Psoas muscle (tissue), 7 donors: ENCODE measurements at regions not wholly inside any gene's neighbourhood (a gene's known extent, or its start where the extent isn't known, plus 50 kb on each side); places are given as distances from the start of the nearest gene placed in this dataset.

Source experiments
- ATAC-seq, 4 donors: fragments of 200-7000 bp; cut with Tn5 transposase; one replicate each; pipeline ENCODE4 v1.9.1; 2020; ENCODE audit warnings: moderate library complexity in 3 of 4, mild to moderate bottlenecking in 2 of 4
- DNase-seq, 2 donors: peaks; one replicate each; pipeline ENCODE4 v3.0.0-alpha.2; 2020
- H3K27ac ChIP-seq: fragments of 200-600 bp; one replicate; pipeline ENCODE4 v1.8.0; 2022
- H3K27me3 ChIP-seq, 3 donors: fragments of 200-600 bp in 1 of 3; one replicate each; pipeline versions ENCODE4 v1.6.1 to v1.8.0; 2013 to 2022; ENCODE audit warnings: low read length in 2 of 3, mild to moderate bottlenecking in 2 of 3, moderate library complexity in 1 of 3; ENCODE audit not compliant: insufficient read depth in 3 of 3
- H3K36me3 ChIP-seq, 2 donors: fragments of 200-600 bp in 1 of 2; one replicate each; pipeline versions ENCODE4 v1.6.1 to v1.8.0; 2013 to 2022; ENCODE audit warnings: low read depth in 1 of 2, mild to moderate bottlenecking in 1 of 2, moderate library complexity in 1 of 2; ENCODE audit not compliant: insufficient read depth in 1 of 2
- H3K4me1 ChIP-seq: fragments of 200-600 bp; one replicate; pipeline ENCODE4 v1.8.0; 2022
- H3K4me3 ChIP-seq: fragments of 200-600 bp; one replicate; pipeline ENCODE4 v1.8.0; 2022; ENCODE audit warnings: mild to moderate bottlenecking
- H3K9me3 ChIP-seq: fragments of 200-600 bp; one replicate; pipeline ENCODE4 v1.8.0; 2022
- CTCF ChIP-seq: fragments of 200-600 bp; IDR thresholded peaks from one replicate; pipeline ENCODE4 v1.8.0; 2022; ENCODE audit warnings: antibody characterized with exemption
- WGBS, 3 donors: extraction: QIAGEN DNeasy Blood & Tissue Kit; methylation state at CpG; one replicate each; pipeline versions ENCODE4 v1.1.6 to v1.1.7; 2013; 5-methylcytosine and 5-hydroxymethylcytosine counted together
- intact Hi-C, 2 donors: fragments of 100-400 bp; cut with DNase I; formaldehyde crosslinking; loops; one replicate each; pipeline versions ENCODE4 v1.11.0 to v1.14.2; 2022
- donor health status: healthy with polysubstance abuse.
- donor health status: DM: no; HTN: no; CAD: no; lungs with moderate emphysema.
- donor health status: Bipolar disorder and iron deficiency.
- donor health status: healthy.
- donor health status: DM: yes; HTN: yes; CAD: no.
- donor health status: DM: no; HTN: no; CAD: no.
- donor health status: DM: yes; HTN: yes; CAD: no.

- Histone ChIP-seq H3K36me3 (no peaks in the 10 kb centered on the region), H3K27ac (no peak overlapping the region), H3K9me3 (no peaks in the 10 kb centered on the region), H3K4me3 (no peak overlapping the region), H3K27me3 (no peaks in the 10 kb centered on the region), H3K4me1 (peaks cover 14% of the 10 kb centered on the region)
- intact Hi-C loops: loop anchor here in 1 of 2 donors (2.0 to 5.0 kb wide), 2 partner anchors 51 to 133 kb away; no protein-coding TSS in a partner anchor
- WGBS, 3 donors: 96 to 100% (median 100%) methylated on average over 1 of the region's 1 CpG
- no peak for TF ChIP-seq CTCF
- ATAC-seq (no peak), DNase-seq (no peak)
Observed at GRCh38 chr12:89213747-89214146, 138.6 kb downstream of the DUSP6 start.

- no peaks in the 10 kb centered on the region for H3K36me3 ChIP-seq
- H3K27ac ChIP-seq: peak overlapping the region; percentile 24
- DNase-seq (no peak), ATAC-seq (no peak)
- no peaks in the 10 kb centered on the region for H3K9me3 ChIP-seq
- no peaks in the 10 kb centered on the region for H3K27me3 ChIP-seq
- no peak for TF ChIP-seq CTCF
- 72 to 84% (median 81%) methylated on average over 1 of the region's 1 CpG for WGBS, 3 donors
- intact Hi-C loops: loop anchor here in 1 of 2 donors (2.0 to 5.0 kb wide), 2 partner anchors 51 to 134 kb away; no protein-coding TSS in a partner anchor
- H3K4me3 ChIP-seq: no peak overlapping the region
- peaks cover 14% of the 10 kb centered on the region for H3K4me1 ChIP-seq
Observed at GRCh38 chr12:89213139-89213538, 139.2 kb downstream of the DUSP6 start.

- Histone ChIP-seq H3K9me3 (no peaks in the 10 kb centered on the region), H3K4me3 (no peak overlapping the region), H3K27ac (peak overlapping the region; percentile 41), H3K27me3 (no peaks in the 10 kb centered on the region), H3K4me1 (peaks cover 14% of the 10 kb centered on the region), H3K36me3 (no peaks in the 10 kb centered on the region)
- WGBS, 3 donors: 45 to 78% (median 67%) methylated on average over 3 of the region's 3 CpGs
- no peak for TF ChIP-seq CTCF
- peak; percentile 20 to 46 for DNase-seq
- ATAC-seq: peak; percentile 28 to 76 (median 56)
- intact Hi-C loops: loop anchor here in 1 of 2 donors (2.0 to 5.0 kb wide), 2 partner anchors 50 to 134 kb away; no protein-coding TSS in a partner anchor
Observed at GRCh38 chr12:89212339-89212771, 139.9 kb downstream of the DUSP6 start.

- Histone ChIP-seq H3K27me3 (no peaks in the 10 kb centered on the region), H3K9me3 (no peaks in the 10 kb centered on the region), H3K27ac (peak overlapping the region; percentile 41), H3K4me1 (peaks cover 14% of the 10 kb centered on the region), H3K4me3 (no peak overlapping the region), H3K36me3 (no peaks in the 10 kb centered on the region)
- intact Hi-C loops: loop anchor here in 1 of 2 donors (5.0 kb wide), 1 partner anchor 49 kb away; no protein-coding TSS in a partner anchor
- ATAC-seq (no peak), DNase-seq (no peak)
- no peak for TF ChIP-seq CTCF
- 81 to 85% (median 85%) methylated on average over 1 of the region's 1 CpG for WGBS, 3 donors
Observed at GRCh38 chr12:89211456-89211855, 140.8 kb downstream of the DUSP6 start.

GRCh38 chr12:89210277-89210676 is 142.0 kb downstream of the DUSP6 start:
- intact Hi-C loops: loop anchor here in 1 of 2 donors (5.0 kb wide), 1 partner anchor 48 kb away; no protein-coding TSS in a partner anchor
- Histone ChIP-seq H3K36me3 (no peaks in the 10 kb centered on the region), H3K27me3 (no peaks in the 10 kb centered on the region), H3K4me1 (peaks cover 14% of the 10 kb centered on the region), H3K4me3 (no peak overlapping the region), H3K27ac (no peak overlapping the region), H3K9me3 (no peaks in the 10 kb centered on the region)
- no peak for DNase-seq
- ATAC-seq: no peak
- TF ChIP-seq CTCF: no peak
- 80 to 85% (median 81%) methylated on average over 2 of the region's 2 CpGs for WGBS, 3 donors
